ENCODE measurements at regions not wholly inside any gene's neighbourhood (a gene's known extent, or its start where the extent isn't known, plus 50 kb on each side); places are given as distances from the start of the nearest gene placed in this dataset.
A peak's percentile ranks its signal among the peaks of the same experiment; 100 is the strongest.

DNA sequence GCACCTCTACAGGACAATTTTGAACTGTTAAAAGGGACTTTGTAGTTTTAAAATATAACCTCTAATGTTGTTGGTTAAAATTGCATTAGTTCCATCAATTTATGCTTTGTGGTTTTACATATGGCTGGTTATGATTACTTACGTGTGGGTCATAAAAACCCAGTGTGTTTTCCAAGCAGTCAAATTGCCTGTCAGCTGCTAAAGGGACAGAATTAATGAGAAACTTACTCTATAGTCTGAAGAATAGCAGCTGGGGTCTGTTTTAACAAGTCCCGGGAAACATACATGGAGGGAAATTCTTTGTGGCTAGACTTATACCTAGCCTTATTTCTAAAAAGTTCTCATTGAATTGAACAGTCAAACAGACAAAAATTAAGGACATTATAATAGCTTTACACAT, 820.9 kb upstream of the ADGRL4 start:
- H3K4me3 ChIP-seq, result peak overlapping the region; percentile 17; the same call in 1 of the 2 replicates
- no peaks in the 10 kb centered on the region for H3K9me3 ChIP-seq (ENCODE audit: low read depth, low read length)
- no peaks in the 10 kb centered on the region for H3K36me3 ChIP-seq (ENCODE audit: insufficient read depth, low read length)
- H3K9ac ChIP-seq (ENCODE audit: insufficient read length), result no peak overlapping the region
- H3K27ac ChIP-seq, result no peak overlapping the region; the same call in 1 of the 2 replicates
- TF ChIP-seq POLR2AphosphoS5 (IDR thresholded peaks at IDR 0.05; ENCODE audit: borderline replicate concordance, low read depth, low read length) (no peak; the same call in 1 of the 2 replicates), FOXP2 (optimal IDR thresholded peaks at IDR 0.05; ENCODE audit: control extremely low read depth, extremely low read length, insufficient read depth) (no peak), EZH2 (IDR thresholded peaks at IDR 0.05) (no peak)
- DNase-seq (ENCODE audit: low read depth, low spot score), result peak; percentile 64

DNA sequence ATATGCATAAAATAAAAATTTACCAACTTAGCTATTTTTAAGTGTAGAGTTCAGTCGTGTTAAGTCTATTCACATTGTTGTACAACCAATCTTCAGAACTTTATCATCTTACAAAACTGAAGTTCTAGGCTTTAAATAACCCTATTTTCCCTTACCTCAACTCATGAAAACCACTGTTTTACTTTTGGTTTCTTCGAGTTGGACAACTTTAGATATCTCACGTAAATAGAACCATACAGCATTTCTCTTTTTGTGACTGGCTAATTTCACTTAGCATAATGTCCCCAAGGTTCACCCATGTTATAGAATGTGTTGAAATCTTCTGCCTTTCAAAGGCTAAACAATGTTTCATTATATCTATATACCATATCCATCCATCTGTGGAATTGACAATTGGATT, 819.0 kb upstream of the ADGRL4 start:
- no peak for DNase-seq (ENCODE audit: low read depth, low spot score)
- Histone ChIP-seq H3K9ac (ENCODE audit: insufficient read length) (no peak overlapping the region), H3K36me3 (ENCODE audit: insufficient read depth, low read length) (no peaks in the 10 kb centered on the region), H3K9me3 (ENCODE audit: low read depth, low read length) (no peaks in the 10 kb centered on the region), H3K4me3 (no peak overlapping the region), H3K27ac (no peak overlapping the region)
- TF ChIP-seq POLR2AphosphoS5 (IDR thresholded peaks at IDR 0.05; ENCODE audit: borderline replicate concordance, low read depth, low read length) (no peak), FOXP2 (optimal IDR thresholded peaks at IDR 0.05; ENCODE audit: control extremely low read depth, extremely low read length, insufficient read depth) (no peak), EZH2 (IDR thresholded peaks at IDR 0.05) (no peak)

DNA sequence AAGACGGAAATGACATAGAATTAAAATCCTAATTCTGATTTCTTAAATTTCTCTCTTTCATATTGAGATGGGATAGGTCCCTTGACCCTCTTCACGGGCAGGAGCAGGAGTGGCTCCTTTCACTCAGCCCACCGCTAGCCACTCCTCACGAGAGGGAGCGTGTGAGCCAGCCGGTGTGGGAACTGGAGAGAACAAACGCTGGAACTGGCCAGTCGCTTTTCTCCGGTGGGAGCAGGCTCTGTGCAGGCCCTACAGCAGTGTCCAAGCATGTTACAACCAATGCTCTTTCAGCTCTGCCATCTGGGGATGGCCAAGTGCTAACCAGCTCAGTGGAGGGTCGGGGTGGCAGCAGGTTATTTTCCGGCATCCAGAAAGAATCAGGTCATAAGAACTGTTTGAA, 815.5 kb upstream of the ADGRL4 start:
- Histone ChIP-seq H3K9me3 (ENCODE audit: low read depth, low read length) (no peaks in the 10 kb centered on the region), H3K36me3 (ENCODE audit: insufficient read depth, low read length) (no peaks in the 10 kb centered on the region), H3K9ac (ENCODE audit: insufficient read length) (no peak overlapping the region), H3K4me3 (no peak overlapping the region), H3K27ac (no peak overlapping the region)
- TF ChIP-seq FOXP2 (optimal IDR thresholded peaks at IDR 0.05; ENCODE audit: control extremely low read depth, extremely low read length, insufficient read depth), result no peak
- TF ChIP-seq EZH2 (IDR thresholded peaks at IDR 0.05), result no peak
- TF ChIP-seq POLR2AphosphoS5 (IDR thresholded peaks at IDR 0.05; ENCODE audit: borderline replicate concordance, low read depth, low read length), result no peak
- DNase-seq (ENCODE audit: low read depth, low spot score), result no peak

DNA sequence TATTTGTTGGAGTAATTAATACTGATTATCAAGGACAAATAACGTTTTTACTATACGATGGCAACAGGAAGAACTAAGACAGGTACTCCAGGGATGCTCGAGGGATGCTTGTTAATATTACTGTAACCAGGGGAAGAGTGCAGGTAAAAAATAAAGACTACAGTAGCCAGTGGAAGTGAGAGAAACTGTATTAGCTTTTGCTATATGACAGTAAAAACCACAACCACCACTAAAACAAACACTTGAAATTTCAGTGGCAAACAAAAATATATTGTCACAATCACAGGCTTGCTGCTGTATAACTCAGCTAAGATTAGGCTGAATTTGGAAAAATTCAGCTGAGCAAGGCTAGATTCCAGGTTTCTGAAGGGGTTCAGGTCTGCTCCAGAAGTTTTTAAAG, 812.6 kb upstream of the ADGRL4 start:
- no peaks in the 10 kb centered on the region for H3K9me3 ChIP-seq (ENCODE audit: low read depth, low read length)

DNA sequence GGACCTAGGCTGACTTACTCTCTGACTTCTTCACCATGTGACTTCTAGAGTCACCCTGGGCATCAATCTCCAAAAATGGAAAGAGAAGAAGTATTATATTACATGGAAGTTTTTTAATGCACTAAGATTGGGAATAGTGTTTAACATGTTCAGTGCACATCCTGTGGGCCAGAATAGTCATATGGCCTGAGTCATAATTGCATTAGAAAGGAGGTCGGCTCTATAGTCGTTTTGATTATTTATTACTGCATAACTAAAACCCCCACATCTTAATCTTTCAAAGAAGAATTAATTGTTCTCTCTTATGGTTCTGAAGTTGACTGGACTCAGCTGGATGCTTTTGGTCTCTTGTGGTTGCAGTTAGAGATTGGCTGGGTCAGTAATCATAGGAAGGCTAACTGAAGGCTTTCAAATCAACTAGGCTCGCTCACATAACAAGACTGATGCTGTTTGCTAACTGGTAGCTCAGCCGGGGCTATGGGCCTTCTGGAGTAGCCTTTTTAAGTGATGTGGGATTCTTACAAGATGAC, 810.6 kb upstream of the ADGRL4 start:
- TF ChIP-seq EZH2 (IDR thresholded peaks at IDR 0.05) (no peak), POLR2AphosphoS5 (IDR thresholded peaks at IDR 0.05; ENCODE audit: borderline replicate concordance, low read depth, low read length) (no peak), FOXP2 (optimal IDR thresholded peaks at IDR 0.05; ENCODE audit: control extremely low read depth, extremely low read length, insufficient read depth) (no peak)

More for the DNA sequence above, 812.6 kb upstream of the ADGRL4 start:
- no peak overlapping the region for H3K9ac ChIP-seq (ENCODE audit: insufficient read length)
- TF ChIP-seq FOXP2 (optimal IDR thresholded peaks at IDR 0.05; ENCODE audit: control extremely low read depth, extremely low read length, insufficient read depth) (no peak), POLR2AphosphoS5 (IDR thresholded peaks at IDR 0.05; ENCODE audit: borderline replicate concordance, low read depth, low read length) (no peak), EZH2 (IDR thresholded peaks at IDR 0.05) (no peak)
- no peak overlapping the region for H3K27ac ChIP-seq
- H3K36me3 ChIP-seq (ENCODE audit: insufficient read depth, low read length), result no peaks in the 10 kb centered on the region
- H3K4me3 ChIP-seq, result no peak overlapping the region
- DNase-seq (ENCODE audit: low read depth, low spot score), result no peak

DNA sequence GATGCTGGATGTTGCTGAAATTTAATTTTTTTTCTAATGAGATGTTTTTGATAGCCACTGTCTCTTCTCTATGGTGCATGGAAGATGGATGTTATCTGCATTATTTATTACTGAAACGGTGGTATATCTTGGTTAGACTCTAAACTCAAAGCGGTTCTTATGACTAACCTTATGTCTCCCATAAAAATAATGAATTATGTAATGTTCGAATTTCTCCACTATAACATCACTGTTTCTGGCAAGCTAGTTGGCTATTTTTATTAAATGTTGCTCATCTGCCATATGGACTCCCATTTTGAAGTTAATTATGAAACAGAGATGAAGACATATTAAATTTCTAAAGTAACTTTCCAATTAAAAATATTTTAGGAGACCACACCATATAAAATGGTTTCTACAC, 808.6 kb upstream of the ADGRL4 start:
- DNase-seq (ENCODE audit: low read depth, low spot score), result no peak
- TF ChIP-seq FOXP2 (optimal IDR thresholded peaks at IDR 0.05; ENCODE audit: control extremely low read depth, extremely low read length, insufficient read depth) (no peak), EZH2 (IDR thresholded peaks at IDR 0.05) (no peak), POLR2AphosphoS5 (IDR thresholded peaks at IDR 0.05; ENCODE audit: borderline replicate concordance, low read depth, low read length) (no peak)
- no peak overlapping the region for H3K9ac ChIP-seq (ENCODE audit: insufficient read length)
- no peak overlapping the region for H3K27ac ChIP-seq
- H3K4me3 ChIP-seq, result no peak overlapping the region
- no peaks in the 10 kb centered on the region for H3K36me3 ChIP-seq (ENCODE audit: insufficient read depth, low read length)
- no peaks in the 10 kb centered on the region for H3K9me3 ChIP-seq (ENCODE audit: low read depth, low read length)

More for the DNA sequence above, 810.6 kb upstream of the ADGRL4 start:
- Histone ChIP-seq H3K4me3 (no peak overlapping the region), H3K36me3 (ENCODE audit: insufficient read depth, low read length) (no peaks in the 10 kb centered on the region), H3K27ac (no peak overlapping the region), H3K9ac (ENCODE audit: insufficient read length) (no peak overlapping the region), H3K9me3 (ENCODE audit: low read depth, low read length) (no peaks in the 10 kb centered on the region)
- no peak for DNase-seq (ENCODE audit: low read depth, low spot score)

DNA sequence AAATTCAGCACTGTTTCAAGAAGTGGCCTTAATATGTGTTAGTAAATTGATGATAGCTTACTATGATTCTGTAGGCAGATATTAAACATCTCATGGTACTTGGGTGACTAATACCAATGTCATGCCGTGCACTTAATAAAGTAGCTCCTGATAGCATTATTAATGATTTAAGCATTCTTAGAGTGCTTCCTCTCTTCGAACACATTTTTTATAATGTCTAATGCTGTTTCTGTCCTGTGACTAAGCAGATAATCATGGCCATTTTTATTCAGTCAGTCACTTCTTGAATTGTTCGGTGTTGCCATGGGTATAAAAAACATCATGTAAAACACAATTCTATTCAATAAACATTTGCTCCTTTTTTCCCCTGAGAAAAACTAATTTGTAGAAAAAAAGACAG, 804.6 kb upstream of the ADGRL4 start:
- no peak for DNase-seq (ENCODE audit: low read depth, low spot score)
- no peaks in the 10 kb centered on the region for H3K9me3 ChIP-seq (ENCODE audit: low read depth, low read length)

DNA sequence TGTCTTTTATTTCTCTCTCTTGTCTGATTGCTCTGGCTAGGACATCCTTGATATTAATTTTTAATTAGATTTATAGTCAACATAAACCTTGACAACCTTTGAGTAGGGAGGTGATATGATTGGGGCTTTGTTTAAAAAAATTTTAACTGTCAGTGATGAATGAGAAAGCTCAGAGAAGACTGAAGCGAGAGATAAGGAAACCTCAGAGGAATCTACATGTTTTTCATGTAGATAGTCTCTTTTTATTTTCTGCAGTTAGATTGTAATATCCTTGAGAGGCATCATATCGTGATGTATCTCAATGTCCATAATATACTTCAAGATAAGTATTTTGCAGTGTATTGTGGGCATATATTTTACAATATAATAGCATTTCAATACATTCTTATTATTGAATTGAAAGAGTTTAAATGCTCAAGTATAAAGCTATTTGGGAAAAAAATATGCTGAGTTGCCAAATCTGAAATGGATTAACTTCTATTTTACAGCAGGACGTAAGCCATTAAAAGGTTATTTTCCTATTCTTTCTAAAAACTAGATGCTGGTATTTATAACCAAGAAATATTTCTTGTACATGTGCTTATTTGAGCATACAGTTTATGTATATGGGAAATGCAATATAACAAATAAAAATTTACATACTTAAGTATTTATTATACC, 802.4 kb upstream of the ADGRL4 start:
- Histone ChIP-seq H3K4me3 (no peak overlapping the region), H3K9me3 (ENCODE audit: low read depth, low read length) (no peaks in the 10 kb centered on the region), H3K27ac (no peak overlapping the region), H3K9ac (ENCODE audit: insufficient read length) (no peak overlapping the region), H3K36me3 (ENCODE audit: insufficient read depth, low read length) (no peaks in the 10 kb centered on the region)
- DNase-seq (ENCODE audit: low read depth, low spot score), result no peak
- no peak for TF ChIP-seq POLR2AphosphoS5 (IDR thresholded peaks at IDR 0.05; ENCODE audit: borderline replicate concordance, low read depth, low read length)

More for the DNA sequence above, 804.6 kb upstream of the ADGRL4 start:
- TF ChIP-seq POLR2AphosphoS5 (IDR thresholded peaks at IDR 0.05; ENCODE audit: borderline replicate concordance, low read depth, low read length), result no peak
- TF ChIP-seq EZH2 (IDR thresholded peaks at IDR 0.05), result no peak
- TF ChIP-seq FOXP2 (optimal IDR thresholded peaks at IDR 0.05; ENCODE audit: control extremely low read depth, extremely low read length, insufficient read depth), result no peak
- no peaks in the 10 kb centered on the region for H3K36me3 ChIP-seq (ENCODE audit: insufficient read depth, low read length)
- H3K27ac ChIP-seq, result no peak overlapping the region
- H3K9ac ChIP-seq (ENCODE audit: insufficient read length), result no peak overlapping the region
- H3K4me3 ChIP-seq, result no peak overlapping the region

DNA sequence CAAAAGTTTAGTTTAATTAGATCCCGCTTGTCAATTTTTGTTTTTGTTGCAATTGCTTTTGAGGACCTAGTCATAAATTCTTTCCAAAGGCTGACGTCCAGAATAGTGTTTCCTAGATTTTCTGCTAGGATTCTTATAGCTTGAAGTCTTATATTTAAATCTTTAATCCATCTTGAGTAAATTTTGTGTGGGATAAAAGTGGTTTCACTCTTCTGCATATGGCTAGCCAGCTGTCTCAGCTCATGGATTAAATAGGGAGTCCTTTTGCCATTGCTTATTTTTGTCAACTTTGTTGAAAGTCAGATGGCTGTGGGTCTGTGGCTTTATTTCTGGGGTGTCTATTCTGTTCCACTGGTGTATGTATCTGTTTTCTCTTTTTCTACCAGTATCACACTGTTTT, 801.3 kb upstream of the ADGRL4 start:
- no peaks in the 10 kb centered on the region for H3K9me3 ChIP-seq (ENCODE audit: low read depth, low read length)
- H3K27ac ChIP-seq, result no peak overlapping the region
- H3K36me3 ChIP-seq (ENCODE audit: insufficient read depth, low read length), result no peaks in the 10 kb centered on the region
- H3K9ac ChIP-seq (ENCODE audit: insufficient read length), result no peak overlapping the region
- DNase-seq (ENCODE audit: low read depth, low spot score), result no peak
- TF ChIP-seq POLR2AphosphoS5 (IDR thresholded peaks at IDR 0.05; ENCODE audit: borderline replicate concordance, low read depth, low read length) (no peak), EZH2 (IDR thresholded peaks at IDR 0.05) (no peak), FOXP2 (optimal IDR thresholded peaks at IDR 0.05; ENCODE audit: control extremely low read depth, extremely low read length, insufficient read depth) (no peak)
- H3K4me3 ChIP-seq, result no peak overlapping the region

All from SK-N-MC (cell line).